GM19043 (cell line): ENCODE measurements at regions not wholly inside any gene's neighbourhood (a gene's known extent, or its start where the extent isn't known, plus 50 kb on each side); places are given as distances from the start of the nearest gene placed in this dataset.
"Not testable (repeated sequence)": the region's sequence is repeated elsewhere in the genome, so short reads cannot be mapped to it uniquely, and the experiment has no call there.

Experiments
- ATAC-seq: cut with Tn5 transposase; IDR thresholded peaks from one replicate; pipeline ENCODE4 v1.9.1; 2021; ENCODE audit warnings: low read depth; ENCODE audit not compliant: unreplicated experiment

DNA sequence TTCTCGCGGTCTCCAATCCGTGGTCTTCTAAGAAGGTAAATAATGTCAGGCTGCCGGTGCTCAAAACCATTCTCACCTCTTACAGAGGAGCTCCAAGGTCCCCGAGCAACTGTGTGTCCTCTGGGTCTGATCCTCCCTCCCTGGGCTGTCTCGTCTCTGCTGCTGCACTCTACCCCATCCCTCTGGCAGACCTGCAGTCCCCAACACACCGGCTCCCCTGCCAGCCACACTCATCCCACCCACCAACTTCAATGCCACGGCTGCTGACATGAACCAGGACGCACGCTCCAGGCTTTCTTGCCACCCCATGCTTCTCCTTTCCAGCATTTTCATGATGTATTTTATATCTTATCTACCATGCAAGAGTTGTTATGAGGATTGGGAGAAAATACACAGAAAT, 559.5 kb upstream of the SALL3 start:
- no peak for ATAC-seq

DNA sequence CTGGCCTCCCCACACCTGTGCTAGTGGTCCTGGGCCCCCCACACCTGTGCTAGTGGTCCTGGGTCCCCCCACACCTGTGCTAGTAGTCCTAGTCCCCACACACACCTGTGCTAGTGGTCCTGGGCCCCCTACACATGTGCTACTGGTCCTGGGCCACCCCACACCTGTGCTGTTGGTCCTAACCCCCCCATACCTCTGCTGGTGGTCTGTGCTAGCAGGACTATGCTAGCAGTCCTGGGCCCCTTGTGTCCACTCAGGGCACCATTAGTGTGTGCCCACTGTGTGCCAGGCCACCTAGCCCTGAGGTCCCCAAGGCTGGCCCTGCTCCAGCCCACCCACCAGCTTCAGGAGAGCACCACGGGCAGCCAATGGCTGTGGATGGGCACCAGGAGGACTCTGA, 558.2 kb upstream of the SALL3 start:
- ATAC-seq = no peak

DNA sequence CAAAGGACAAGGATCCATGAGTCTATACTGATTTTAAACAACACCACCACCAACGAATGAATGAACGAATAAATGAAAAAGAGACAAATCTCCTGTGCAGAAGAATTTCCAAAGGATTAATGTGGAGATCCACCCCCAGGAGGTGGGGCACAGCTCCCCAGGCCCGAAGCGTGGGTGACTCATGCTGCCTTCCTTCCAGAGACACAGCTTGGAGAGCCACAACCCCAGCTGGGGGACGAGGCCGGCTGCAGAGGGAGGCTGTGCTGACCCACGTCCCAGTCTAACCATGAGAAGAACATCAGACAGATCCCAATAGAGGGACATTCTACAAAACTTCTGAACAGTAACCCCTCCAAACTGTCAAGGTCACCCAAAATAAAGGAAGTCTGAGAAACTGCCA, 557.3 kb upstream of the SALL3 start:
- ATAC-seq = no peak

DNA sequence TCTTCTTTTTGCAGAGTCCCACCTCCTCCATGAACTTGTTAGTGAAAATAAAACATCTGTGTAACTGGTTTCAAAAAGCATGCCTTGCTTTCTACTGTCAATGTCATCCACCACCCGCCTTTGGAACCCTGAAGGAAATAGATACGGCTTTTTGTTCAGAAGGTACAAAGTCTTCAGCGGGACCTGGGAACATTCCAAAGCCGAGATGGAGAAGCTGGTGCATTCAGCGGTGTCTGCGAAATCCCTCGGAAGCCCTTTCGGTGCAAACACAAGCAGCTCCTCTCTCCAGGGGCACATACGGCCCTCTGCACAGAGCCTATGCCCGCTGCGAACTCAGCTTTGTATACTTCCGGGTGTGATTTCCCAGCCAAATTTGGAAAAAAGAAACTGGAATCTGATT, 555.8 kb upstream of the SALL3 start:
- ATAC-seq = no peak

DNA sequence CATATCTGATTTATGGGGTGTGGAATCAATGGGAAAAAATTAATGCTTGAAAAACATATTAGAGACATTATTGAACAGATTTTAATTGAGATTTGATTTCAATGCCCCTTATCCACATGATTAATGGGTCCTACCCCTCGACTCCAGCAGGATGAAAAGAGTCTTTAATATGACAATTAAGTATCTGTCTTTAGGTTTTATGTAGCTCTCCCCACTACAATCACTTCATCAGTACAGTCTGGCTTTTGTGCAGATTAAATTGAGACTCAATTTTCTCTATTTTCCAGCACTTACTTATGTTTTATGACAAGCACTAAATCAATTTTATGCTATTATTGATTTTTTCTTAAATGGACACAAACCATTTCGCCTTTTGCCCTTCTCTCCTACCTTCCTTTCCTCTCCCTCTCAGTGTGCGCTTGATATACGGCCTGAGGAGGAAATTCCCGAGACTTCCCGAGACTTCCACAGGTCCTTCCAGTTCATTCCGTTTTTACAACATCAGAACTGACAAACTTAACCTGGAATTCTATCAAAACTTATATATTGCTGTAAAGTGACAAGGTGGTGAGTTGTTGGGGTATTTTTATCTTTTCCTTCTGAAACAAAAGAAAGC, 555.1 kb upstream of the SALL3 start:
- ATAC-seq = no peak

DNA sequence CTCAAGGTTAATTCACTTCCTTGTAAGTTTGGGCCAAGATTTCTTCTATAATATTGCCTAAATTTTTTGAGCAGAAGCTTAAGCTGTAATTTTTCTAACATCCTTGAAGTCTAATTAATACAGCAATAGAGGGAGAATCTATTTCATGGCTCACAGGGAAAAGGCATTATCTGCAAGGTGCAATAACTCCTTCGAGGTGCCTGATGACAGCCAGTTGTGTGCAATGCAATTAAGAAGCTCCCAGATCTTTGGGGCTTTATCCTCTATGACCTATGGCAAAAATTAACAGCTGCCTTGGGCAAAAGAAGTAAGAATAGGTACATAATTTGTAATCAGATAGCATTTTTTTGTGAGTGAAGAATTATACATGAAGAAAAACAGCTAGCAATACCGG, 554.6 kb upstream of the SALL3 start:
- ATAC-seq = no peak

DNA sequence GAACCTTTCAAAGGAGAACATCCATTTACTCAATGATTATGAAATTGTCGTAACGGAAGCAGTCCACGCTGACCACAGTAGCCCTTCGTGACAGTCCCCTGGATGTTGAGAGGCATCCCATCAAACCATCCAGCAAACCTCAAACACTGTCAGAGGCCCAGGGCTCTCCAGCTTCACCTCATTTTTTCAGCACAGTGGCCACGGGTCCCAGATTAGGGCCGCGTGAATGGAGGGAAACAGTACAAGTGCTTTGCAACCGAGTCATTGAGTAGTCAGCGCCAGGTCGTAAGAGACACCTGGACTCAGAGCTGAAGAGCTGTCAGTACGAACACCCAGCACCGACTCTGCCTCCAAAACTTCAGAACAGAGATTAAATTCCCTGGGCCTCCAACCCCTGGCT, 552.5 kb upstream of the SALL3 start:
- no peak for ATAC-seq

DNA sequence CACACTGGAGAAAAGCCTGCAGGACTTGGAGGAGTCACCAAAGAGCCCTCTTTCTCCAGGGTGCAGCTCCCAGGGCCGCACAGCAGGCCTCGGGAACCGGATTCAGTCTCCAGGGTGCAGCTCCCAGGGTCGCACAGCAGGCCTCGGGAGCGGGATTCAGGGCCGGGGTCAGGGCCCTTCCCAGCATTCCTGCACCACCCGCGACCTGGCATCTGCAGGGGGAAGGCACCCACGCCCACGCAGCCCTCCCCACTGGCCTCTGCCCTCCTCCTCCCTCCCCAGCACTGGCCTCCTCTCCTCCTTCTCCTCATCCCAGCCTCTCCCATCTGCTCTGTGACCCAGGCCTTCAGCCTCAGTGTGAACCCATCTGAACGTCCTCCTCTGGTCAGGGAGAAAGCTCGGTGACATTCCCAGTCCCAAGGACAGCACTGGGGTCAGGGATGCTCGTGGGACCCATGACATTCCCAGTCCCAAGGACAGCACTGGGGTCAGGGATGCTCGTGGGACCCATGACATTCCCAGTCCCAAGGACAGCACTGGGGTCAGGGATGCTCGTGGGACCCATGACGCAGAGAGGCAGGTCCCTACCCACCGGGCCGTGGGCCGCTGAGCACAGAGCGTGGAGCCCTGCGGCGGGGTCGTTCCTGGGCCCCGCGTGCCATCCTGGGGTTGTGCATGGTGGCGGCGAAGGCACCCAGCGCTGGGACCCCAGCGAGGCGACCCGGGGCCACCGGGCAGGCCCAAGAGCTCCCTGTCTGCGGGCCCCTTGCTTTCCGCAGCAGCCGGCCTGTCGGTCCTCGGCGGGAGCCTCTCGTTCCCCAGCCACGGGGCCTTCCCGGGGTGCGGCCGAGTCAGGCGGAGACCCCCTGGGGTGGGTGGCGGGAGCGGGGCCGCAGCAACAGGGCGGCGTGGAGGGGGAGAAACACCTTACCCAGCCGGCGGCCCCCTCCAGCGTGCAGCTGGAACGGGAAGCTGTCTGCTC, 550.2 kb upstream of the SALL3 start:
- no peak for ATAC-seq

DNA sequence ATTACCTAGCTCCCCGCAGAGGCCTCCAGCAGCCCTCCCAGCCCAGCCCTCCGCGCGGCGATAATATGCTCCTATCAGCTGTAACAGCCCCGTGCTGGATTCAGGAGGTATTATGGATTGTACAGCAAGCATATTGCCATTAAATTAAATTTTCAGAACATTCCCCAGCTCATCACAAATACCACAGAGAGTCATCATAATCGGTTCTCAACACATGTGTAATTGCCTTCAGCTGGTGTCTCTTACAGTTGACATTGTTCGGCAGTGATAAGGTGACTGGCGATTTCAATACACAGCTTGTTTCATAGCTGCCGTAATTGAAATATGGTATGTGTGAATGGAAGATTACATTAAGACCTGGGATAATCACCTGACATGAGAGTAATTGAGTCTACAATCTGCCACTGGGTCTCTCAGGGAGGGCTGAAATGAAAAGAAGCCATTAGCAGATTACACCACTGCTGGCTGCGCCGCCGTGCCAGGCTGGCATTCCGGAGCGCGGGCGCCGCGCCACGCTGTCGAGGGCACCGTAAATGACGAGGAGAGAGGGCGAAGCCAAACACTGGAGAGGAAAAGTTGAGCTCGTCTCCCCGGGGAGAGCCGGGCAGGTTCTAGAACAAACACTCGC, 549.4 kb upstream of the SALL3 start:
- ATAC-seq = no peak

DNA sequence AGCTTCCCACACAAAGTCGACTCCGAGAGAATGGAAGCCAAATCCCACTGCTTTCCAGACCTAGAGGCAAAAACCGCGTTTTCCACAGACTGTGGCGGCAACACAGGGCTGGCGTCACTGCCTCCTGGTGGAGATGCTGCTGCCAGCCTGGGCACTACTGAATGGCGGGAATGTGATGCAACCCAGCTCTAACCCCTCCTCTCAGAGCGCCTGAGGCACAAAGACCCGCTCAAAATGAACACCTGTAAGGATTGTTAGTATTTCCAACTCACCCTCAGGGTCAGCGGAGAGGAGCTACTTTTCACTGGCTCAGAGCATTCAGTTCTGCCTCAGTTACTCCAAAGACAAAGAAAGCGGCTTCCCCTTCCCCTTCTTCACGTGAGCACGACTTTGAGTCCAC, 548.0 kb upstream of the SALL3 start:
- ATAC-seq = no peak

DNA sequence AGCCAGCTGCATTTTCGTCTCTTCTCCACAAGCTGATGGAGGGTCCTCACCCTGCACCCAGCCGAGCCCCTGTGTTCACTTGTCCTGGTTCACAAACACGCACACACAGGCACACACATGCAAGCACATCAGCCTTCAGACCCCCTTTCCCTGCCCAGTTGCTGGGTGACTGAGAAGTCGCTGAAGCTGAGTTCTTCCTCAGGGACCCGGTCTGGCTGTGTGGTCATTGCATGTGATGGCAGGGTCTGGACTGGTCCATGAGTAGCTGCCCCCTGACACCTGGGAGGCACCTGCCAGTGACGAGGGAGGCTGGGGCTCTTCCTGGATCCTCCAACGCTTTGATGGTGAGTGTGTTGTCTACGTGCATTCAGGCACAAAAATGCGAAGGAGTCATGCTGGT, 546.1 kb upstream of the SALL3 start:
- ATAC-seq = no peak

DNA sequence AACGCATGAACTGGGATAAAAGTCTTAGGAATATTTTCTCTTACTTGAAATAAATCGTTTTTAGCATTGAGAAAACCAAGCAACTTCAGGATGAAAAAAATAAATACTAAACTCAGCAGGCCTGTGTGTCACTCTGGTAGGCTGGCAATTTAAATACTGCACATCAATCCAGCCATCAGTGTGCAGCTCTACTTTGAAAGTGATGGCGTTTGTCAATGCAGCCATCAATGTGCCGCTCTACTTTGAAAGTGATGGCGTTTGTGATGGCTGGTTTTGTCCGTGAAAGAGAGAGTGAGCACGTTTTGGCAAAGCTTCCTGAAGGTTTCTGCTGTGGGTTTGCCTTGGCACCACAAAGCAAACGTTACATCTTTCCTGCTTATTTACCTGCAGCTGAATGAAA, 543.5 kb upstream of the SALL3 start:
- no peak for ATAC-seq

DNA sequence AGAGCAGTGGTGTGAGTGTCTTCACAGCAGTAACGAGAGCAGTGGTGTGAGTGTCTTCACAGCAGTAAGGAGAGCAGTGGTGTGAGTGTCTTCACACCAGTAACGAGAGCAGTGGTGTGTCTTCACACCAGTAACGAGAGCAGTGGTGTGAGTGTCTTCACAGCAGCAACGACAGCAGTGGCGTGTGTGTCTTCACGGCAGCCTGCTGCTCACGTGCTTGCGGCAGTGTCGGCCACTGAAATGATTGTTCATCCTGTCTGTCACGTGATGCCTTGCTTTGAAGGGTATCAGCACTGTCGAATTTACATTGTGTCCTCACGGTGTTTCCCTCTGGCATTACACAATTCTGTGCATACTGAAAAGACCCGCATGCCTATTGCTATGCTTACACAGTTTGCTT, 541.4 kb upstream of the SALL3 start:
- not testable (repeated sequence) for ATAC-seq

DNA sequence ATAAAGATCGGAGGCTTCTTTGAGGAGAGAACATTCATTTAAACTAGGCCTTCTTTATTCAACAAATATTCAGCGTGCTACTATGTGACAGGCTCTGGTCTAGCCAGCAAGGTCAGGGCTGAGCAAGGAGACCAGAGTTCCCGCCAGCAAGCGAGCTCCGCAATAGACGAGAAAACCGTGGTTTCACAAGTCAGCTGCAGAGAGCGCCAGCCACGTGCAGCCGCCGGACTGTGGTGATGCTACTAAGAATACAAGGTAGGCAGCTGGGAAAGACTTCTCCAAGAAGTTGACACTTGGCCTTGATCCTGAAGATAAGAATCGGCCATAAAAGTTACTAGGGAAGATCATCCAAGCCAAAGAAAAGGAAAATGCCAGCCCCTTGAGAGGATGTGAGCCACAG, 533.7 kb upstream of the SALL3 start:
- no peak for ATAC-seq

DNA sequence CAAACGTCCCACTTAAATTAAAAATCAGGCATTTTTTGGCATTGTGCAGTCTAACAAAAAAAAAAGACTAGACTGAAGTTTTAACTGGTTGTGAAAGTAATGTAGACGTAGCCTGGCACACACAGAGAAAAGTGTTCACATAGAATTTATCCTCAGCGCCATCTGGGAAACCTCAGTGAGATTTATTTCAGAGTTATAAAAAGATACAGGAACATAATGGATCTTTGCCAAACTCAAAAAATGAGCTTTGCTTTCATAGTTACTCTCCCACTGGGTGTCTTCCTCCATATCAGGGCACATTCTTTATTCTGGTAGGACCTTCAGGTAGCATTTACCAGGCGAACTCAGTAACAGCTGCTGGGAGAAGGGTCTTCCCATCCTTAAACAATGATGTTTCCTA, 532.4 kb upstream of the SALL3 start:
- ATAC-seq = no peak

DNA sequence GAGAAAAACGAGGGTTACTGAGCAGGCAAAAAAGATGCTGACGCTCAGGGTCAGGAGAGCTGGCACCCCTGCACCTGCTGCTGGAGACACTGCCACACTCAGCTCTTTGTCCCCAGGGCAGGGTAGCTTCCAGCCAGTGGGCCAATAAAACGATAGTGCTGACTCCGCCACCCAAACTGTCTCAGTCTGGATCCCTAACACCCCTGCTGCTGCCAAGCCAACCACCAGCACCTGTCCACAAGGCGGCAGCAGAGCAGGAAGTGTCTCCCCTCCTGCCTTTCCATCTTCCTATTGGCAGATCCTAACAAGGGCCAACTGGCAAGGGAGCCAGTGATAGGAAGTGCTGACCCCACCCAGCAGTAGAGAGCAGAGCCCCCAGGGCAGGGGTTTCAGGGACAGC, 531.5 kb upstream of the SALL3 start:
- no peak for ATAC-seq

DNA sequence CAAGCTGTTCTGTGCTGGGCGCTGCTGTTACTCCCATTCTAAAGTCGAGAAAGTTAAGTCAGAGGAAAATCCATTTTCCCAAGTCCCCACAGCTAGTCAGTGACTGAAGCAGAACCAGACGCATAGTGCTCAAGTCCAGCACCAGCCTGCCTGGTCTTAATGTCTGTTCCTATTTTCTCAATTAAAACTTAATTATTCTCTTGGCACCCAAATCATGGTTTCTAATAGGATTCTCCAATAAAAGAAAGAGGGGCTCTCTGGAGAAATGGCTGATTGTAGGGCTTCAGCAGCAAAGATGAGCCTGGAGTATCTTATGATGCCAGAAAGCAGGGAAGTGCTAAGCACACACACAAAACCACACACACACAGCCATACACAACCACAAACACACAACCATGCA, 531.0 kb upstream of the SALL3 start:
- no peak for ATAC-seq

DNA sequence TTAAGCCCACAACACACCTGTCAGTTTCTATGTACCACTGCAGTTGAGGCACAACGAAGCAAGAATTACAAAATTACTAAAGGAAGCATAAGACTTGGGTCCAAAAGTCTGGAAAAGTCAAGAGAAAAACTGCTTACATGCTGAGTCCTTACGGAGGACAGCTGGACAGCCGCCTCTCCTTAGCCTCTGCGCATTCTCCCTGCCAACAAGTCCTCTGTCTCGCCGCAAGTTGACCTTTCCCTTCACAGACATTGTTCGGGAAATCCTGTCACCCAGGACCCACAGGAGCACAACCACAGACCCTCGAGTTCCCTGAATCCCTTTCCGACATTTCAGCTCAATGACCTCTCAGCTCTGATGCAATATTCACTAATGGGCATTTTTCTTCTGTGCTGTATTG, 525.4 kb upstream of the SALL3 start:
- ATAC-seq = no peak

DNA sequence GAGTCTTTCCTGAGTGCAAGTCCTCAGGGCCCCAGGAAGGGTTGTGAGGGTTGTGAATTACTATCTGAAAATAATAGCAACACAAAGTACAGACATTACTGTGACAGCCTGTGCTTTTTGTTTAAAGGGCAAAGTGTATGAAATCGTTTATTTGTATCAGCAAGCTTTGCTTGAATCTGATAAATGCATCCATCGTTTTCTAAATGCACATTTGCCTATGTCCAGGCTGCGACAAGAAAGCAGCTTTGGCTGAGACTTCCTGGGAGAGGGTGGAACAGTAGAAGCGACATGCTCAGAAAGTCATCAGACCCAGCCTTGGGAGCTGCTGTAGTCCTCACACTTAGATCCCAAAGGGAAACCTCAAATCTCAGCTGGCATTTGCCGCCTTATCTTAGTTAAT, 524.2 kb upstream of the SALL3 start:
- ATAC-seq = no peak

DNA sequence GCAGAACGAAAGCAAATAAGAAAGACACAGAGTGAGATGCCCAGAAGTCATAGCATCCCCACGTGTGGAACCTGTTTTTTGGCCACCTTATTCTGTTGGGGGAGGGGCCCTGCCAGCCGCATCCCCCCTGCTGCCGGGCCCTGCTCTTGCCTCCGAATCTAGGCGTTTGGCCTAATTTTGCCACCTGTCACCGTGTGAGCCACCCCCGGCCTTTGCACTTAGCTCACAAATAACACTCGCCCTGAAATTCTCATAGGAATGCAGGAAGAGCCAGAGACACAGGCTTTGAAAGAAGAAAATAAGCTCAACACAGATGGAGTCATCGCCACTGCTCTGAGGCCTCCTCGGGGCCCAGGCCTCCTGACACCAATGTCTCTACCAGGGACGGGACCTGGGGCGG, 522.6 kb upstream of the SALL3 start:
- no peak for ATAC-seq

DNA sequence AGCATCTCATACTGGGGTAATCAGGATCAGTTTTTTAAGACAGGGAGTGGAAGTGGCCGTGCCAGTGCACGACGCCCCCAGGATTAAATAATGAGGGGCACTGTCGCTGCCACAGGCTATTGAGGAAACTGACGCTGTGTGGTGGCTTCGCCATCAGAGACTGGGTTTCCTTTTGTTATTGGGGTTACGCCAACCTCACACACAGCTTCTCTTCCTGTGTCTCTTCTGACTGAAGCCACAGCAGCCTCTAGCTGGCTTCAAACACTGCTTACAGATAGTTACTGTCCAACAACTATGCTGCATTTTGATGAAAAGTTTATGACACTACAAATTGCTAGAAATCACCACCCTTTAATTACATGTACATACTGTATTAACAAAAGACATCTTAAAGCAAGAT, 521.9 kb upstream of the SALL3 start:
- ATAC-seq = no peak

DNA sequence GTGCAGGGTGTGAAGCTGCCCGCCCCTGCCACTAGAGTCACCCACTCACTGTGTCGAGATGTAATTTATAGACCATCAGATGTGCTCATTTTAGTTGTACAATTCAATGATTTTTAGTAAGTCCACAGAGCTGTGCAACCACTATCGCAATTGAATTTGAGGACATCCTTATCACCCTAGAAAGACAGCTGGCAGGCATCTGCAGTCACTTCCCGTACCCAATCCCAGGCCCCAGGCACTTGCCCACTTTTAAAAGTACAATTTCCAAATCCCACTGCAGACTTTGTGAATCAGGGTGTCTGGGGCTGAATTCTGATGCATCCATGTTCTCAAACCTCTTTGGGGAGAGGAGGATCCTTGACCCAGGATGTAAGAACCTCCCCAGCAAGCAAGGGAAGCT, 521.3 kb upstream of the SALL3 start:
- ATAC-seq = no peak
